IPS-18c (cell line): ENCODE measurements at regions not wholly inside any gene's neighbourhood (a gene's known extent, or its start where the extent isn't known, plus 50 kb on each side); places are given as distances from the start of the nearest gene placed in this dataset.

ENCODE experiments used
- H3K4me3 ChIP-seq: 2 replicates; pipeline ENCODE4 v1.7.0; 2013; ENCODE audit warnings: low read depth, mild to moderate bottlenecking, low read length, moderate library complexity; ENCODE audit not compliant: insufficient read depth
- H3K9me3 ChIP-seq: one replicate; pipeline ENCODE4 v1.6.1; 2013; ENCODE audit warnings: mild to moderate bottlenecking, low read length, moderate library complexity; ENCODE audit not compliant: control insufficient read depth, insufficient read depth

- Histone ChIP-seq H3K4me3 (no peak overlapping the region), H3K9me3 (no peaks in the 10 kb centered on the region)
Observed at GRCh38 chr10:85226596-85226995, 898.2 kb downstream of the CCSER2 start.

- Histone ChIP-seq H3K4me3 (no peak overlapping the region), H3K9me3 (no peaks in the 10 kb centered on the region)
Observed at GRCh38 chr10:85228726-85229125, 900.3 kb downstream of the CCSER2 start.

- no peak overlapping the region for H3K4me3 ChIP-seq
- H3K9me3 ChIP-seq, result no peaks in the 10 kb centered on the region
Observed at GRCh38 chr10:85231534-85232270, 903.3 kb downstream of the CCSER2 start.

GRCh38 chr10:85235258-85235657, 906.9 kb downstream of the CCSER2 start:
- H3K9me3 ChIP-seq, result no peaks in the 10 kb centered on the region
- H3K4me3 ChIP-seq, result no peak overlapping the region

- Histone ChIP-seq H3K4me3 (no peak overlapping the region), H3K9me3 (peaks cover 2% of the 10 kb centered on the region)
Observed at GRCh38 chr10:85238676-85239075, 910.3 kb downstream of the CCSER2 start.

DNA sequence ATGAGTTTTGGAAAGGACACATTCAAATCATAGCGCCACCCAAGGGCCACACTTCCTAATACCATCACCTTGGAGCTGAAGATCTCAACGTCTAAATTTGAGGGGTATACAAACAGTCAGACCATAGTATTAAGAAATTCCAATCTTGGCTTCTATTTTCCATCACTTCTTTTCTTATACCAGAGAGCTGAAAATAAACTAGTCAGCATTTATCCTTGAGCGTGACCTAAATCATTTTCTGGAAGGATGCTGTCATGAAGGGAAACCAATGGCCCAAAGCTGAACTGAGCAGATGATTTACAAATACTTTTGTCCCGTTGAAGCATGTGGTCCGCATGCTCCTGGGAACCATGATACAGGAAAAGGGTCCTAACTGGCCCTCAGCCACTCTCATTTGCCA, 921.9 kb downstream of the CCSER2 start:
- Histone ChIP-seq H3K9me3 (no peaks in the 10 kb centered on the region), H3K4me3 (no peak overlapping the region)

DNA sequence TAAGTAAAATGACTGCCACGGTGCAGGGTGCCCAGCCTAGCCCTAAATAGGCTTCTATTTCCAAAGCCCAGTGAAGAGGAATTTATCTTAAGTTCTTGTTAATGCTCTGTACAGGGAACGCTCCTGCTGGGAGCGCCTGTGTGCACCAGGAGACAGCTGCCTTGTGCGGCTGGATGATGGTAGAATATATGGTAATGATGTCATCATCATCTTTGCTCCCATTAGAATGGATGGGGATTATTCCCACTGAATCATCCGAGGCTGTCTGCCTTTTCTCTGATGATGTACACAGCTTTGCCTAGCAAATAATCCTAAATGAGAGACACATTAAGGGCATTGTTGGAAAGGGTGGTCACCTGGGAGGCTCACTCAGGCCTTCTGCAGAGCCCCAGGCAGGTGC, 928.1 kb downstream of the CCSER2 start:
- Histone ChIP-seq H3K9me3 (peaks cover 3% of the 10 kb centered on the region), H3K4me3 (no peak overlapping the region)

DNA sequence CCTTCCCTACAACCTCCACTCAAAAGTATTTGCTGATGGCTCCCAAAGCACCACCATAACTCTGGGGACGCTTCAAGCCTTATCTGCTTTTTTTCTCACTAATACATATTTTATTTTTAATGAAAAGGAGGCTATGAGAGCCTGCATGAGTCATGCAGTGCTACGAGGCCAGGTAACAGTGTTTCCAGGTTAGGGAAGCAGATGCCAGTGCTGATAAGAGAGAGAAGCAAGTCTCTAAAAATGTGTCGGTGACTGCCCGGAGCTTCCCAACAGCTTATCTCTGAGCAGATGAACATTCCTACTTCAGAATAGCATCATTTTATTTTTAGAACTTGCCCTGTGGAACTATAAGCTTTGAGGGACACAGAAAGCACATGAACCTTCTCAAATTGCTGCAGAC, 931.5 kb downstream of the CCSER2 start:
- Histone ChIP-seq H3K9me3 (peaks cover 3% of the 10 kb centered on the region), H3K4me3 (no peak overlapping the region)

- H3K9me3 ChIP-seq, result peaks cover 3% of the 10 kb centered on the region
Observed at GRCh38 chr10:85262992-85263391, 934.6 kb downstream of the CCSER2 start.

DNA sequence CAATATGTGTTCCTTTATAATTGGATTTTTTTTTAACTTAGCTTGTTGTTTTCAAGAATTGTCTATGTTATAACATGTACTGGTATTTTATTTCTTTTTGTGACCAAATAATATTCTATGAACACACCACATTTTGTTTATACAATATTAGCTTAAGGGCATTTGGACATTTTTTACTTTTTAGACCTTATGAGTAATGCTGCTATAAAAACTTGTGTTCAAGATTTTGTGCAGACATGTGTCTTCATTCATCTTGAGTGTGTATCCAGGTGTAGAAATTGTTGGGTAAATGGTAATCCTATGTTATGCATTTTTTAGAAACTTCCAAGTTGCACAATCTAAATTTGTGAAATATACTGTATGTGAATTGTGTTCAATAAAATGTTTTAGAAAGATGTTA, 936.7 kb downstream of the CCSER2 start:
- Histone ChIP-seq H3K9me3 (no peaks in the 10 kb centered on the region), H3K4me3 (no peak overlapping the region)

More at GRCh38 chr10:85262992-85263391, 934.6 kb downstream of the CCSER2 start:
- H3K4me3 ChIP-seq, result no peak overlapping the region

- Histone ChIP-seq H3K9me3 (no peaks in the 10 kb centered on the region), H3K4me3 (no peak overlapping the region)
Observed at GRCh38 chr10:85266808-85267207, 938.4 kb downstream of the CCSER2 start.

- no peak overlapping the region for H3K4me3 ChIP-seq
Observed at GRCh38 chr10:85280014-85280413, 951.6 kb downstream of the CCSER2 start.

GRCh38 chr10:85284778-85285770, 956.7 kb downstream of the CCSER2 start:
- Histone ChIP-seq H3K9me3 (peaks cover 2% of the 10 kb centered on the region), H3K4me3 (no peak overlapping the region)

More at GRCh38 chr10:85280014-85280413, 951.6 kb downstream of the CCSER2 start:
- peaks cover under 1% of the 10 kb centered on the region for H3K9me3 ChIP-seq

DNA sequence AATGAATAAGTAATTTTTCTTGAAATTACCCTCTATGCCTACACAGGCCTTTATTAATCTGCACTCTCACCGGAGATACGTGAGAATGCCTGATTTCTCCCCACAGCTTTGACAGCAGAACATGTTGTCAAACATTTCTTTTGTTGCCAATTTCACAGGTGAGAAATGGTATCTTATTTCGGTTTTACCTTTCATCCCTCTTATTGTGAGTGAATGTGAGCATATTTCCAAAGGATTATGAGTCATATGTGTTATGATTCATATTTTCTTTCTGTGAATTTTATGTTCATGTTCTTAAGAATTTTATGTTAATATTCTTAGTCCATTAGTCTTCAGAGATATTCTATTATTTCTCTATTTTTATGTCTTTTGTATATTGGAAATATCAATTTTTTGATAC, 965.1 kb downstream of the CCSER2 start:
- Histone ChIP-seq H3K4me3 (no peak overlapping the region), H3K9me3 (no peaks in the 10 kb centered on the region)

GRCh38 chr10:85311613-85312337, 983.4 kb downstream of the CCSER2 start:
- Histone ChIP-seq H3K4me3 (no peak overlapping the region), H3K9me3 (no peaks in the 10 kb centered on the region)

- no peaks in the 10 kb centered on the region for H3K9me3 ChIP-seq
Observed at GRCh38 chr10:85315657-85316056, 987.3 kb downstream of the CCSER2 start.

DNA sequence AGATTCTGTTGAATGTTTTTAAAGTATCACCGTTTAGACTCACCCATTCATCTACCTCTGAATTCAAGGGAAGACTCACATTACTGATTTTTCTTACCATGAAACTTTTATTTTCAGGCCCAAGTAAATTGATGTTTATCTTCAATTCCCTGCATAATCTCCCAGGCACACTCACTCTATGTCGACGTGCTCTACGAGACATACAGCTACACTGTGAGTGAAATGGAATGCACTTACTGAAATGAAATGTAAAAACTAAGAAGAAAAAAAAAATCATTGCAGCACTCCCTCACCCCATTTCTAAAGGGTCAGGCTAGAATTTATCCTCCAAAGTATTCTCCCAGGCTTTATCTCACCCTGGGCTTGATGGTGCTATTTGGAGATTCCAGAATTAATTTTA, 987.9 kb downstream of the CCSER2 start:
- H3K4me3 ChIP-seq, result no peak overlapping the region
- no peaks in the 10 kb centered on the region for H3K9me3 ChIP-seq

More at GRCh38 chr10:85315657-85316056, 987.3 kb downstream of the CCSER2 start:
- H3K4me3 ChIP-seq, result no peak overlapping the region
